HG03442 (cell line): ENCODE measurements at regions not wholly inside any gene's neighbourhood (a gene's known extent, or its start where the extent isn't known, plus 50 kb on each side); places are given as distances from the start of the nearest gene placed in this dataset.
"Not testable (repeated sequence)": the region's sequence is repeated elsewhere in the genome, so short reads cannot be mapped to it uniquely, and the experiment has no call there.

Experiments used
- ATAC-seq: cut with Tn5 transposase; IDR thresholded peaks from one replicate; pipeline ENCODE4 v1.9.1; 2021; ENCODE audit warnings: mild to moderate bottlenecking, moderate library complexity; ENCODE audit not compliant: unreplicated experiment

DNA sequence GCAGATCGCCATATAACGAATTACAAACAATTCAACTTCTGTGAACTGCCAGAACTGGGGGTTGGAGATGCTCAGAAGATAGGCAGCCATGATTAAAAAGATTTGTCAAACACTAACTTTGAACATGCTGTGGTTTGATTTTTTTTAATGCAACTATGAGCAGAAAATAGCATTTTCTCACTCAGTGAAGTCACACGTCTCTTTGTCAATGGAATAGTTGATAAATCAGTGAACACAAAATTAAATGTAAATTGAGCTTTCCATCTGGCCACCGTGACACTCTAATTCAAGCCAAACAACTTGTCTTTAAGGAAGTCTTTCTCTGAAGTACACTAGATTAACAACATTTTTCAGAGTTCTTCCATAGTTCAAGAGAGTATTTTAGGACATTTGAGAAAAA lies 228.6 kb upstream of the LINC00305 start:
- no peak for ATAC-seq

DNA sequence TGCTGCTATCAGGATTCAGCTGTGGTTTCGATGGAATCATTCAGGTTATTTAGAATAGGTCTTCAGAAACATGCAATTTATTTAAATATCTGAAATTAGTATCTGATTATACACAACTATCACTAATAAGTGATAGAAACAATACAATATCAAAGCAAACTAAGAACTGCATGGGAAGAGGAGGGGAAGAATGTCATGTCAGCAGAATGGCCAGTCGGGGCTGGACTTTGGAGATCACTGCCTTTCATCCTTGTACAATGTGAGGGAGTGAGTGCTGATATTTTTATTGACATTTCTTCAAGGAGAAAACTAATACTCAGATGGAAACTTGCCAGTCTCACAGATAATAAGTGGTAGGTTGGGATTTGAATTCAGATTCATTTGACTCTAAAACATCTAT lies 224.0 kb upstream of the LINC00305 start:
- ATAC-seq: no peak

DNA sequence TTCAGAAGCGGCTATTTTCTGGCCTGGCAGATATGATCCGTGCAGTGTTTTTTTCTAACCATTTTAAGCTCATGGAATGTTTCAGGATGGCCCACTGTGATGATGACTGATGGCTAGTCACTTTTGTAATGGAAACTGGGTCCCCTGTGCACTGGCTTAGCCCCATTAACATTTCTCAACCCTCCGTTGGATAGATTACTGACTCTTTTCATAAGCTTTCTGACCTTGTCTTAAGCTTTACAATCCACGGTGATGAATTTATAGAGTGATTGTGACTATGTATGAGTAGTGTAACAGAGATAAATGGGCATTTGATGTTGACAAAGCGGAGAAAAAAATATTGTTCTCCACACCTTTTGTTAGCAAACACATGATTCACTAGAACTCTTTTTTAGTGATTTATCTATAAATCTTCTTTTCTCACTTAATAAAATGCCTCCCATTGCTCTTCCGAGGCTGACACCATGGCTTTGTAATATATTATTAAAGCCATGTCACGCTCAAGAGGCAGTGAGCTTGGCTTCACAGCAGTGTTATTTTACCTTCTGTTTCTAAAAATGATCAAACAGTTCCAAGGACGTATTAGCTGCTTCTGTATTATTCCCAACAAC lies 221.0 kb upstream of the LINC00305 start:
- ATAC-seq: not testable (repeated sequence)

DNA sequence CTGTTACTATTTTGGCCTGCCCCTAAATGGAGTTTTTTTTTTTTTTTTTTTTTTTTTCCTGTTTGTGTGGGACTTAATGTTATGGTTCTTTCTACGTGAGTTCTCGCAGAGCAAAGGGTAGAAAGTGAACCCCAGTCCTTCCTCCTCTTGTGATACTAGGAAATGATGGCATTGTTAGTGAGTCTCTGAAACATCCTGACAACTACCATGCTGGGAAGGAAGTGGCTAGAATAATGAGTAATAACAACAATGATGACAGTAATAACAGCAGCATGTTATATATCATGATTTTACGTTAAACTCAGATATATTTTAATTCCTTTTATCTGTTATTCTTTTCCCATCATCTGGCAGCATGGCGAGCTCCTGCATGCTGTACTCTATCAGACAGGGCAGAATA lies 216.2 kb upstream of the LINC00305 start:
- no peak for ATAC-seq

DNA sequence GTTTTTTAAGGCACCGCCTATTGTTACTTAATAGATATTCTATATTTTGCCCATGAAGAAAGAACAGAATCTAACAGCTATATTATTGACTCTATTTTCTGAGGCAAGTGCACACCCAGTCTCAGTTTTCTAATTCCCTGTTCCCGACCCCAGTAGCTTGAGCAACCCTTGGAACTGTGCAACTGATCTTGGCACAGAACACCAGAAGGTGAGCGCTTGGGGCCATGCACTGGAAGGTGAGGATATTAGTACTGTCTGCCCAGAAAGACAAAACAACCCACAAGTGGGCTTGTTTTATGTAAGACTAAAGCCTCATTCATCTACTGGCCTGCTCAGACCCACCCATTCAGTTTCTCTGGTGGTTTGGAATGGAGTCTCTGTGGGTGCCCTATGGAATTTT lies 188.8 kb upstream of the LINC00305 start:
- no peak for ATAC-seq

DNA sequence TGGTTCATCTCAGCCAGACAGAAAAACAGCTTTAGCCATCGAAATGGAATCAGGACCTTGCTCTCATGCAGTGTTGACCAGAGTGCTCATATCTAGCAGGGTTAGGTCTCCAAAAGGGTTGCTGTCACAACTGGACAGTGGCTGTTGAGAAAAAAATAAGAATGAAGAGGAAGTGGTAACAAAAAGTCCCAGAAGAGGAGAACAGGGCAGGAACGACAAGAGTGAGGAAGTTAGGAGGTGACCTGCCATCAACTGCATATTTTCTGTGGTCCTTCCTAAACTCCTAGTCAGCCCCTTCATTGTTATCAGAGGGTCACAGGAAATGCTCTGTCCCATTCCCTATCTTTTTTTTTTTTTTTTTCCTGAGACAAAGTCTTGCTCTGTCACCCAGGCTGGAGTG lies 188.1 kb upstream of the LINC00305 start:
- ATAC-seq: no peak

DNA sequence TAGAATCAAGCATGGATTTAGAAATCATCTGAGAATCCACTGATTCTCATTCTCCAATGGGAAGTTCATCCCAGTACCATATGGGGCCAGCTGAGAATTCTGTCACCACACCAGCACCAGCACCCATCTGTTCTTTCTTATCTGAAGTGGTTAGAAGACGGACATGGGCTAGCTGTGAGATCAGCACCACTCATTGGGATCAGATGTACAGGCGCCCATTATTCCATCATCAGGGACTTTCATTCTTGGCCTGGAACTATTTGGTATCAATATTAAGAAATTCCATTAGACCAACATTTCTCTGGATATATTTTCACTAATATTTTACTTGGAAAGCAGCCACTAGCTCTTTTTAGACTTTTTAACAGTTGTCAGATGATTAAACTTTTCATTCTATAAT lies 185.9 kb upstream of the LINC00305 start:
- ATAC-seq: no peak

DNA sequence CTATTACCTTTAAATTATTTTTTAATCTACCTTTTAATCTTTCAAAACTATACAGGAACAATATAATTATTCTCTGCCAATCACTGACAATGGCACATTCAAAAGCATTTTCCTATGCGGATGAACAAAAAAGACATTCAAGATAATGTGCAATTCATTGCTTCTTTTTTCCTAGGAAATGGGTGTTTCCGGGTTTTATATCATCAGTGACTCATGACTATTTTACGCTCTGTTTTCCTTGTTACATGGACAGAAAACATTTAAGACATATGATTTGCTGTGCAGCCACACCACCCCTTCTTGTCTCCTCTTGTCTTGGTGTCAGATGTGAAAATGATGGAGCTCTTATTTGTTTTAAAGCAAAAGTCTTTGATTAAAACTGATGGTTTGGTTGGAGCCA lies 184.7 kb upstream of the LINC00305 start:
- no peak for ATAC-seq

DNA sequence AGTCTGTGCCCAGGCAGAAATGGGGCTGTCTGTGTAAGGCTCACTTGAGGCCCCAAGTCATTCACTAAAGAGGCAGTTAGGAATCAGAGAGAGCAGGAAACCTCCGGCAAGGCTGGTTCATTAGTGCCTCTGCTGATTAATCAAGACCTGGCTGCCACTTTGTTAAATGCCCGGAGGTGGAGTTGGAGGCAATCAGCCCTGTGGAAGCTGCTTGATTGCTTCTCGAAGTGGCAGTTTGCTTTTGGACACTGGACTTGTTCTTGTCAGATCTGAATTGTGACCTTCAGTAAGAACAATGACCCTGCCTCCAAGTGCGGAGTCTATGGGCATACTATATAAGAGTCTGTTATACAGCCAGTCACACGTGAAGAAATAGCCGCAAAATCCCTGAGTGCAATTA lies 183.9 kb upstream of the LINC00305 start:
- ATAC-seq: no peak

DNA sequence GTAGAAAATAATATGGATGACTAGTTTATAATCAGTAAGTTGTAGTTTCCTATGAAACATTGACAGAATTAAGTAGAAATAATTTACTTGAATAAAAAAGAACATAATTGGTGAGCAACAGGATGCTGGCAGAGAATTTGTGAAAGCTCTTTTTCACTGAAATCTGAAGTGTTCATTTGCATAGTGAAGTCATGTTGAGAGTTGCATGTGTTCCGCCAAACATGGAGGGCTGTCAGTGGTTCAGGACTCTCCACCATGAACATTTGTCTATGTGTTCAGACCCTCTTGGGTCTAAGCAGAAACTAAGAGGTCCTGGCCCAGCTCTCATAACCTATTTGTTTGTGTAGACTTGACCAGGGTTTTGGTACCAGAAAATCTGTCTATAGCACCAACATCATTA lies 182.5 kb upstream of the LINC00305 start:
- ATAC-seq: no peak

DNA sequence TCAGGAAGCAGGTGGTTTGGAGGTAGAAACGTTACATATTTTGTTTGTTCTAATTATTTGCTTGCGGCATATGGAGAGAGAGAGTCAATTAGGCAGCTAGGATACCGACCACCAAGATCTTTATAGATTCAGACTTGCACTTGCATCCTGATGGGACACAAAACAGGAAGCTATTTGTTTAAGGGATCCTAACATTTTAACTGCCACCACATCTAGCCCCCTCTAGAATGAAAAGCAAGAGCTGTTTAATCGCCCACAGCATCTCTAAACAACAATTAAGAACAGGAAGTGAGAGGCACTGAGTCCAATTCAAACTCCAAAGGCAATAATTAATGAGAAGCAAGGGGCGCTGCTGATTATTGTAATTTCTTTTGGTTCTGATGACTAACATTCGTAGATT lies 182.0 kb upstream of the LINC00305 start:
- ATAC-seq: no peak

DNA sequence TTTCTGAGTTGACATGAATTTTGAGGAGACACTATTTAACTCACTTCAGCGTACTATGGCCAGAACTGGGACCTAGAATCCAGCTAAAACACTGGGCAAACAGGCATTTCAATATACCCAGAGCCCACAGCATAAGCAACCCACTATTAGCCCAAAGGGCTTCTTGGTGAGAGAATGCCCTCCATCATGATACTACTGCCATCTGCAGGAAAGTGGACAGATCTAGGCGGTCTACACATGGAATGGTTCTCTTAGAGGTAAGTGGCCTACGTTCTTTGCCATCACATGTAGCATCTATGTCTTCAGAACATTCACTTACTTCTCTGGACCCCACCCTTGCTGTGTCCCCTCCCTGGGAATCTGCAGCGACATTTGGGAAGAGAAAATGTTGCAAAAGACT lies 181.3 kb upstream of the LINC00305 start:
- no peak for ATAC-seq

DNA sequence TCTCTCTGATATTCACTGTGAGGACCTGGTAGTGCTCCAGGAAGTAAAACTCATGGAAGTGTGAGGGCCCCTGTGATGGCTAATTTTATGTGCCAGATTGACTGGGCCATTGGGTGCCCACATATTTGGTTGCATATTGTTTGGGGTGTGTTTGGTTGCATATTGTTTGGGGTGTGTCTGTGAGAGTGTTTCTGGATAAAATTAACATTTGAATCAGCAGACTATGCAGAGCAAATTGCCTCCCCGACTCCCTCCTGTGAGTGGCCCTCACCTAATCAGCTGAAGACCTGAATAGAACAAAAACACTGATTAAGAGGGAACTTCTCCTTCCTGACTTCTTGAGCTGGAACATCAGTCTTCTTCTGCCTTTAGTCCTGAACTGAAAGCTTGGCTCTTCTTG lies 173.3 kb upstream of the LINC00305 start:
- no peak for ATAC-seq

DNA sequence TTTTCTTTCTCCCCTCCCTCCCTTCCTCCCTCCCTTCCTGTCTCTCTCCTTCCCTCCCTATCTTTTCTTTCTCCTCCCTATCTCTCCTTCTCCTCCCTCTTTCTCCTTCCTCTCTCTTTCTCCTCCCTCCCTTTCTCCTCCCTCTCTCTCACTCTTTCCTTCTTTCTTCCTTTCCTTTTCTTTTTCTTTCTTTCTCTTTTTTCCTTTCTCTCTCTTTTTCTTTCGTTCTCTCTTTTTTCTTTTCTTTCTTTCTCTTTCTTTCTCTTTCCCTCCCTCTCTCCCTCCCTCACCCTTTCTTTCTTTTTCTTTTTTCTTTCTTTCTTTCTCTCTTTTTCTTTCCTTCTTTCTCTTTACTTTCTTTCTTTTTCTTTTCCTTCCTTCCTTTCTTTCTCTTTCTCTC lies 169.7 kb upstream of the LINC00305 start:
- no peak for ATAC-seq

DNA sequence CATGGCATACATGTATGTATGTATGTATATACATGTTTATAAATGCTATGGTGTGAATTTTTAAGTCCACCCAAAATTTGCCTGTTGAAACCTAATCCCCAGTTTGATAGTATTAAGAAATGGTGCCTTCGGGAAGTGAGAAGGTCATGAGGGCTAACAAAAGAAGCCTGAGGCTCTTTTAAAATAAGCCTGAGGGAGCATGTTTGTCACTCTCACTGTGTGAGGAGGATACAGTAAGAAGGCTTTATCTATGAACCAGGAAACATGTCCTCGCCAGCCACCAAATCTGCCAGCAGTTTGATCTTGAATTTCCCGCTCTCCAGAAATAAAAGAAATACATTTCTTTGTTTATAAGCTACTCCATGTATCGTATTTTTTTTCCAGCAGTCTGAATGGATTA lies 163.0 kb upstream of the LINC00305 start:
- no peak for ATAC-seq

DNA sequence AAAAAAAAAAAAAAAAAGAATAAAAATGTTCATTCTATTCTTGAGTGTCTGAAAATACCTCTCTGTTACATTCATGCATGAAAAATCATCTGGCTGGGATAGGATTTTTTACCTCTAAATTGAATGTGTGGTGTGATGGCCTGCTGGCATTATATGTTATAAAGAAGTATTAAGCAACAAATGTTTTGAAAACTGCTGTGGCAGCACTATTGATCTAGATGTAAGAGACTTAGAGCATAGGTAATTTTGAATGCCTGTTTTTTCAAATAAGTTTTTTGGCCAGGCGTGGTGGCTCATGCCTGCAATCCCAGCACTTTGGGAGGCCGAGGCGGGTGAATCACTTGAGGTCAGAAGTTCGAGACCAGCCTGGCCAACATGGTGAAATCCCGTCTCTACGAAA lies 147.0 kb upstream of the LINC00305 start:
- no peak for ATAC-seq

DNA sequence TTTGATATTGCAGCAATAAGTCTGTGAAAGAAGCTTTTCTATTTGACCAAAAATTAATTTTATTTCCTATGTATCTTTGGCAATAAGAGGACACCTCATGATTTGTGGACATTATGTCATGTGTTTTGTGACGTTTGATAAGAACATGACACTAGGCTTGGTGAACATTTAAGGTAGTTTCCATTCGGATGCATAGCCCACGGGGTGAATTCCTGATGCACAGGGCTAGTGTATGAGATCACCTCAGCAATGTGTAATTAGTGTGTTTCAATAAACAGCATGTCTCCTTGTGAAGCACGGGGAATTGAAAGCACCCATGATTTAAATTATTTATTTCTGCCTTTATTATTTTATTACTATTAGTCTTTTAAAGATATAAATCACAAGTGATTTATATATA lies 146.1 kb upstream of the LINC00305 start:
- ATAC-seq: no peak

DNA sequence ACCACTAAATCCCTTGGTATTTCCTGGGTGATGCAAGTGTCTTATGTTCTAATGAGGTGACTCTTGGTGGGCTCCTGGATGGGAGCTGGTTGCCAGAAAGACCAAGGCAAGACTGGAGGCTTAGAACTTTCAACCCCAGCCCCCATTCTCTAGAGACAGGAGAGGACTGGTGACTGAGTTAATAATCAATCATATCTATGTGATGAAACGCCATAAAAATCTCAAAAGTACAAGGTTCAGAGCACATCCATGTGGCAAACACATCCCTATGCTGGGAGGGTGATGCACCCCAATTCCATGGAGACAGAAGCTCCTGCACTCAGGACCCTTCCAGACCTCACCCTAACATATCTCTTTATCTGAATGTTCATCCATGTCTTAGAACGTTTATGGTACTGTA lies 139.5 kb upstream of the LINC00305 start:
- ATAC-seq: no peak

DNA sequence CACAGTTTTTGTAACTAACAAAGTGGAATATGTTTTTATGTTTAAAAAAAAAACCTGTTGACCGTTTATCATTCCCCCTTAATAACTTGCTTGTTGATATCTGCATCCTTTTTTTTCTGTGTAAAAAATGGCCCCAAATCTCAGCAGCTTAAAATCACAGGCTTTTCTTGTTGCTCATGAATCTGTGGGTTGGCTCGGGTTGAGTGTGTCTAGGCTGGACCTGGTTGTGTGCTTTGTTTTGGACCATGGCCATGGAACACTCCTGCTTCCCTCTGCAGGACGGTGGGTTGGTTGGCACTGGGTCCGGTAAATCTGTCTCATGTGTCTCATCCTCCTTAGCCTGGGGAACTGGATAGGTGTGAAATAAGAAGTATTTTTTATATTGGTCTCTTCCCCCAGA lies 139.0 kb upstream of the LINC00305 start:
- ATAC-seq: no peak

DNA sequence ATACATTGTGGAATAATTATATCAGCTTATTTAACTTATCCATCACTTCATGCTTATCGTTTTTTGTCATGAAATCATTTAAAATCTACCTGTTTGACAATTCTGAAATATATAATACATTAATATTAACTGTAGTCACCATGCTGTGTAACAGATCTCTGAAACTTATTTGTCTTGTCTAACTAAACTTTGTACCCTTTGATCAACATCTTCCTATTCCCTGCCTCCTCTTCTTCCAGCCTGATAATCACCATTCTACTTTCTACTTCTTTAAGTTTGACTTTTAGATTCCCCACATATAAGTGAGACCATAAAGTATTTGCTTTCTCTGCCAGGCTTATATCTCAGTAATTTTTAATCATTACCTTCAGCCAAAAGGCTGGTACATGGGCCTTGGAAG lies 134.2 kb upstream of the LINC00305 start:
- ATAC-seq: no peak

DNA sequence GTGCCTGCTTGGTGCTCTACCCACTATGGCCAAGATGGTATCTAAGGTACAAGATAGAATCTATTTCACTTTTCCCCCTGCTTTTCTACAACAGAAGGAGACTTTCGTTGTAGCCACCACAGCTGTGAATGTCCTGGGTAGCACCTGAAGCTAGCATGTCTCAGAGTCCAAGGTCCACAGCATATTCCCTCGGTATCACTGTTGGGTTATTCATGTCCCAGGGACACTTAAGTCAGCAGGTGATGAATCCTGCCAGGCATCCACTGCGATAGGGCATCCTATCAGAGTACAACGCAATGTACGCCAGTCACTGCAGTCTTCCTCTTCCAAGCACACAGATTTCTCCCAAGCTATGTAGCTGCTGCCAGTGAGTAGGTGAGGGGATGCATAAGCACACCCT lies 129.1 kb upstream of the LINC00305 start:
- ATAC-seq: no peak

DNA sequence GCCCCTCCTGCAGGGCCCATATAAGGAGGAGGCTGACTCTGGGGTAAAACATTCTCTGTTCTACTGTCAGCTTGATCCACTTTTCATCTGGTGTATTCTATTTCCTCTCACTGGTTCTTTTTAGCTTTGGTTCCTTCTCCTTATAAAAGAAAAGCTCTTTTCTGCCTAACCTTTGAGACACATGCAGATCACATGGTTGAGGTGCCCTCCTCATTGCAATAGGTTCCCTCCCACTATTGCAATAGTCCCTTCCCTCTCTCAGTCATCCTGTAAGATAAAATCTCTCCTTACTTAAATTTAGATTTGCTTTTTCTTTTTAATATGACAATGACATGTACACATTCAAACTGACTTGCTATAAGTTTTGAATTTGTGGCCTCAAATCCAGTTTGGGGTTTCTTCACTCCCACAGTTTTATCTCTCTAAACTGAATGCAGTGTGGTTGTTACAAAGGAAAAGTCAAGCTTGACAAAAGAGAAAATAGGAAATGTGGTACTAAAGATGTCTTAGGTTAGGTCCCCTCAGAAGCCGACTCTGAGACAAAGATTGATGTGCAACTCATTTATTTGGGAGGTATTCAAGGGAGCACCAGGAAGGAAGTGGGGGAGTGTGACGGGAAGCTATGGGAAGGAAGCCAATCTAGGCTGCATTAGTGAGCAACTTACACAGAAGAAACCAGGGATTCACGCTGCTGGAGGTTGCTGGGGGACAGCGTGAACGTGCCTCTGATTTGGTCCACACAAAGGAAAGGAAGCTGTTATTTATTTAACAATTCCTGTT lies 127.6 kb upstream of the LINC00305 start:
- no peak for ATAC-seq
